ENCODE measurements at regions not wholly inside any gene's neighbourhood (a gene's known extent, or its start where the extent isn't known, plus 50 kb on each side); places are given as distances from the start of the nearest gene placed in this dataset.

DNA sequence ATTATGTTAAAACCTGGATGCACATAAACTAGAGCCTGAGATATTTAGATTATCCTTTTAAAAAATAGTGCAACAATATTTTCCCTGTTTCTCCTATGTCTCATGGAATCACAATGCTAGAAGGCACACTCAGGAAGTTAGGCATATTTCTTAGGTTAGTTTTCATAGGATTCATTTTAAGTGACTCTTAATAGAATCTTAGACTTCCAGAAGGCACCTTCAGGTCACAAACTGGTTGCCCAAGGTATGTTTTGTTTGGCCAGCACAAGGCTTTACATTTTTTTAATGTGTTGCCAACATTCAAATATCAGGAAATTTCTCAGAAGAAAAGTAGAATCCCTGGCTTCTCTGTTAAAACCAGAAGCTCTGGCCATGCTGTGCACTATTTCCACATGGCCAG is 129.3 kb downstream of the LNPK start:
- ATAC-seq: peak; percentile 49; the same call in 2 of the 3 replicates
- TF ChIP-seq CSDC2 (CRISPR knock-in tag; IDR thresholded peaks at IDR 0.05) (no peak), ZFP3 (CRISPR knock-in tag; IDR thresholded peaks at IDR 0.05) (no peak), BACH2 (CRISPR knock-in tag; IDR thresholded peaks at IDR 0.05; ENCODE audit: borderline replicate concordance) (no peak), ARNTL (CRISPR knock-in tag; IDR thresholded peaks at IDR 0.05; ENCODE audit: borderline replicate concordance, low read depth) (no peak), GLIS3 (CRISPR knock-in tag; IDR thresholded peaks at IDR 0.05) (no peak), CSRNP3 (CRISPR knock-in tag; IDR thresholded peaks at IDR 0.05) (no peak), PPARA (CRISPR knock-in tag; IDR thresholded peaks at IDR 0.05; ENCODE audit: borderline replicate concordance) (no peak), TOX (CRISPR knock-in tag; IDR thresholded peaks at IDR 0.05; ENCODE audit: borderline replicate concordance) (no peak), OSR1 (CRISPR knock-in tag; IDR thresholded peaks at IDR 0.05) (no peak)

- TF ChIP-seq SNAI2 (CRISPR knock-in tag; IDR thresholded peaks at IDR 0.05) (no peak), ZC3H10 (CRISPR knock-in tag; IDR thresholded peaks at IDR 0.05) (no peak), ZFP3 (CRISPR knock-in tag; IDR thresholded peaks at IDR 0.05) (no peak), ZNF565 (CRISPR knock-in tag; conservative IDR thresholded peaks at IDR 0.05; ENCODE audit: low read depth) (no peak), BACH2 (CRISPR knock-in tag; IDR thresholded peaks at IDR 0.05; ENCODE audit: borderline replicate concordance) (no peak), ARNTL (CRISPR knock-in tag; IDR thresholded peaks at IDR 0.05; ENCODE audit: borderline replicate concordance, low read depth) (no peak), ZFP30 (CRISPR knock-in tag; IDR thresholded peaks at IDR 0.05) (no peak), PPARA (CRISPR knock-in tag; IDR thresholded peaks at IDR 0.05; ENCODE audit: borderline replicate concordance) (no peak), GLIS3 (CRISPR knock-in tag; IDR thresholded peaks at IDR 0.05) (no peak), CSDC2 (CRISPR knock-in tag; IDR thresholded peaks at IDR 0.05) (no peak), ZNF70 (CRISPR knock-in tag; IDR thresholded peaks at IDR 0.05) (no peak), TSHZ2 (CRISPR knock-in tag; IDR thresholded peaks at IDR 0.05) (no peak), CSRNP3 (CRISPR knock-in tag; IDR thresholded peaks at IDR 0.05) (no peak)
- TF ChIP-seq, protein P1, sequence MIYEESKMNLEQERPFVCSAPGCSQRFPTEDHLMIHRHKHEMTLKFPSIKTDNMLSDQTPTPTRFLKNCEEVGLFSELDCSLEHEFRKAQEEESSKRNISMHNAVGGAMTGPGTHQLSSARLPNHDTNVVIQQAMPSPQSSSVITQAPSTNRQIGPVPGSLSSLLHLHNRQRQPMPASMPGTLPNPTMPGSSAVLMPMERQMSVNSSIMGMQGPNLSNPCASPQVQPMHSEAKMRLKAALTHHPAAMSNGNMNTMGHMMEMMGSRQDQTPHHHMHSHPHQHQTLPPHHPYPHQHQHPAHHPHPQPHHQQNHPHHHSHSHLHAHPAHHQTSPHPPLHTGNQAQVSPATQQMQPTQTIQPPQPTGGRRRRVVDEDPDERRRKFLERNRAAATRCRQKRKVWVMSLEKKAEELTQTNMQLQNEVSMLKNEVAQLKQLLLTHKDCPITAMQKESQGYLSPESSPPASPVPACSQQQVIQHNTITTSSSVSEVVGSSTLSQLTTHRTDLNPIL (CRISPR knock-in tag; IDR thresholded peaks at IDR 0.05; ENCODE audit: low read depth): no peak
- no peak; the same call in 2 of the 3 replicates for ATAC-seq
These were observed 130.1 kb downstream of the LNPK start for GRCh38 chr2:175872005-175872348.

DNA sequence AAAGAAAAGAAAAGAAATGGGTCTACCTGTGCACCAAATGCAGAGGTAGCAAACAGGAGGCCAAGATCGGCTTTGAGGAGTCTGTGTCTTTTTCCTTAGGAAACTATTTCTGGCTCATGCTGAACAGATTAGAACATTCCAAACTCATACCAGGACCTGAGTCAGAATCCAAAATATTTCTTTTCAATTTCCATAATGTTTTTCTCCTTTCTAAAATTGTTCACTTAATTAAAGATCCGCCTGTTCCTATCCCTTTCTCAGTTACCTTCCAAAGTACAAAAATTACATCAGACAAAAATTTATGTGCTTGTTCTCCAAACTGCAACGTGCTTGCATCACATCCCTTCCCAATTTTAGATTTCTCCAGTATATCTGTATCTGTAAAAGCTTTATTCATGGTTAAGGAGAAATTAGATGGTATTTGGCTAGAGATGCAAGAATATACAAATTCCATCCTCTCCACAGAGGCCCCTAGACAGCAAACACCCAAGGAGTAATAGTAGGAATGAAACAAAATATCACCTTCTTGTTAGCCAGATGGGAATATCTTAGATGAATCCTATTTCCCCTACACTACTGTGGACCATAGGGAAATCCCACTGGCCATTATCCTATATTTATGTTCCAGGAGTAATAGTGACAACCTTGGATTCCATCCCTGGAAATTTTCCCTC is 130.6 kb downstream of the LNPK start:
- ATAC-seq: peak; percentile 25; the same call in 2 of the 3 replicates
- TF ChIP-seq CSDC2 (CRISPR knock-in tag; IDR thresholded peaks at IDR 0.05): no peak
- no peak for TF ChIP-seq OSR1 (CRISPR knock-in tag; IDR thresholded peaks at IDR 0.05)
- TF ChIP-seq ISL1 (CRISPR knock-in tag; IDR thresholded peaks at IDR 0.05): no peak
- no peak for TF ChIP-seq TCF4 (CRISPR knock-in tag; IDR thresholded peaks at IDR 0.05; ENCODE audit: borderline replicate concordance)
- TF ChIP-seq TSHZ2 (CRISPR knock-in tag; IDR thresholded peaks at IDR 0.05): no peak
- TF ChIP-seq ZFP3 (CRISPR knock-in tag; IDR thresholded peaks at IDR 0.05): no peak
- no peak for TF ChIP-seq ZC3H10 (CRISPR knock-in tag; IDR thresholded peaks at IDR 0.05)
- no peak for TF ChIP-seq ZNF565 (CRISPR knock-in tag; conservative IDR thresholded peaks at IDR 0.05; ENCODE audit: low read depth)
- TF ChIP-seq RARB (CRISPR knock-in tag; IDR thresholded peaks at IDR 0.05): no peak
- TF ChIP-seq ZNF8 (CRISPR knock-in tag; IDR thresholded peaks at IDR 0.05): no peak
